ENCODE measurements at regions not wholly inside any gene's neighbourhood (a gene's known extent, or its start where the extent isn't known, plus 50 kb on each side); places are given as distances from the start of the nearest gene placed in this dataset.

GRCh38 chr7:116357781-116358670 lies 141.5 kb upstream of the CAV2 start:
- no peak overlapping the region for H3K4me2 ChIP-seq
- Mint-ChIP-seq H3K9me3 (no peaks in the 10 kb centered on the region), H3K27ac (no peak overlapping the region)

More at GRCh38 chr7:116357781-116358670, 141.5 kb upstream of the CAV2 start:
- no peaks in the 10 kb centered on the region for H3K36me3 ChIP-seq (ENCODE audit: insufficient read depth)
- Mint-ChIP-seq H3K4me3 (no peak overlapping the region), H3K36me3 (ENCODE audit: low read depth) (no peaks in the 10 kb centered on the region), H3K4me1 (peaks cover 8% of the 10 kb centered on the region; the same call in 2 of the 3 replicates), H3K27me3 (ENCODE audit: insufficient read depth, low read depth, poor library complexity) (no peaks in the 10 kb centered on the region)
- H3K79me2 ChIP-seq (replicated peaks; ENCODE audit: insufficient read depth), result no peaks in the 10 kb centered on the region
- H4K20me1 ChIP-seq (replicated peaks; ENCODE audit: insufficient read depth), result no peaks in the 10 kb centered on the region
- H2AFZ ChIP-seq, result no peak overlapping the region
- H3K9me2 ChIP-seq (ENCODE audit: insufficient read depth), result 0 out of 2 replicates have a peak, but pooled peaks cover 4% of the 10 kb centered on the region
- ATAC-seq, result no peak
- no peak overlapping the region for H3K27ac ChIP-seq (ENCODE audit: low read depth)
- no peak for DNase-seq (ENCODE audit: low spot score)
- no peaks in the 10 kb centered on the region for H3K27me3 ChIP-seq (ENCODE audit: insufficient read depth)
- no peaks in the 10 kb centered on the region for H3K4me1 ChIP-seq (ENCODE audit: insufficient read depth)
- no peak overlapping the region for H3K4me3 ChIP-seq
- TF ChIP-seq CTCF (conservative IDR thresholded peaks at IDR 0.05; ENCODE audit: low read depth in 2 of 2) (no peak), ETS1 (IDR thresholded peaks at IDR 0.05) (no peak), REST (IDR thresholded peaks at IDR 0.05; ENCODE audit: unreplicated experiment) (no peak), POLR2AphosphoS5 (IDR thresholded peaks at IDR 0.05; ENCODE audit: low read depth) (no peak), ZNF331 (CRISPR knock-in tag; IDR thresholded peaks at IDR 0.05; ENCODE audit: low read depth) (no peak), EZH2phosphoT487 (IDR thresholded peaks at IDR 0.05; ENCODE audit: unreplicated experiment) (no peak), ZNF114 (CRISPR knock-in tag; IDR thresholded peaks at IDR 0.05) (no peak), ZNF462 (CRISPR knock-in tag; IDR thresholded peaks at IDR 0.05) (no peak), JUNB (IDR thresholded peaks at IDR 0.05; ENCODE audit: unreplicated experiment) (no peak), NANOG (IDR thresholded peaks at IDR 0.05; ENCODE audit: borderline replicate concordance) (no peak), STAT1 (IDR thresholded peaks at IDR 0.05; ENCODE audit: unreplicated experiment) (no peak), EZH2 (IDR thresholded peaks at IDR 0.05; ENCODE audit: low read depth, unreplicated experiment) (no peak), CREB1 (CRISPR knock-in tag; IDR thresholded peaks at IDR 0.05; ENCODE audit: low read depth) (no peak)
- H3F3A ChIP-seq (replicated peaks; ENCODE audit: low read depth), result no peaks in the 10 kb centered on the region

Data from GM23338 (cell line).